Fibroblast of the aortic adventitia (primary cell): ENCODE measurements at regions not wholly inside any gene's neighbourhood (a gene's known extent, or its start where the extent isn't known, plus 50 kb on each side); places are given as distances from the start of the nearest gene placed in this dataset.

Source experiments
- DNase-seq: peaks from one replicate; pipeline ENCODE4 v3.0.0-alpha.2; 2010; ENCODE audit warnings: low read depth
- H3K4me3 ChIP-seq: 2 replicates; pipeline ENCODE4 v1.5.1; 2011; ENCODE audit warnings: low read depth, mild to moderate bottlenecking, control low read depth, low read length, moderate library complexity
- TF ChIP-seq, protein P1 (sequence below): IDR thresholded peaks from 2 replicates; pipeline ENCODE4 v1.5.1; 2011; ENCODE audit warnings: mild to moderate bottlenecking, low read length, control low read depth, inconsistent platforms; ENCODE audit not compliant: insufficient read depth

DNA sequence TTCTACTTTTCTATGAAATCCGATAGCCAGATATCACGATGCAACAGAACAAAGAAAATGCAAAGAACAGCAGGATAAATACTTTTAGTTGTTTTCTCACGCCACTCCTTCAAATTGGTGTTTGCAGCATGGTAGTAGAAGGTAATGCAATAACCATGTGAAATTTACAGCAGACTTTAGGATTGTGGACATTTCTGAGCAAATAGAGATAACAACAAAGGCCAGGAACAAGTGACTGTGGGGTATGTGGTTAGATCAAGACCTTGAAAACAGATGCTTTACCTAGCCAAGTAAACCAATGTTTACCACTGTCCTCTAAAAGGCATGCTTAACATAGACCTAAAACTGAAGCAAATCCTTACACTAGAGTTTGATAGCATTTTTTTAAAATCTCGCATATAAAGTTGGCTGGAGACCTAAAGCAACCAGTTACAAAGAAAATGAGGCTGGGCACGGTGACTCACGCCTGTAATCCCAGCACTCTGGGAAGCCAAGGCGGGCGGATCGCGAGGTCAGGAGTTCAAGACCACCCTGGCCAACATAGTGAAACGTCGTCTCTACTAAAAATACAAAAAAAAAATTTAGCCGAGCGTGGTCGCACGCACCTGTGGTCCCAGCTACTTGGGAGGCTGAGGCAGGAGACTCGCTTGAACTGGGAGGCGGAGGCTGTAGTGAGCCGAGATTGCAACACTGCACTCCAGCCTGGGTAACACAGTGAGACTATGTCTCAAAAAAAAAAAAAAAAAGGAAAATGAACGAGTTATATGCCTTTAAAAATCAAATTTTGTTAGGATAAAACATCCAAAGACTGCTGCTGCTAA is 123.2 kb upstream of the FOXN3 start:
- TF ChIP-seq, protein P1, sequence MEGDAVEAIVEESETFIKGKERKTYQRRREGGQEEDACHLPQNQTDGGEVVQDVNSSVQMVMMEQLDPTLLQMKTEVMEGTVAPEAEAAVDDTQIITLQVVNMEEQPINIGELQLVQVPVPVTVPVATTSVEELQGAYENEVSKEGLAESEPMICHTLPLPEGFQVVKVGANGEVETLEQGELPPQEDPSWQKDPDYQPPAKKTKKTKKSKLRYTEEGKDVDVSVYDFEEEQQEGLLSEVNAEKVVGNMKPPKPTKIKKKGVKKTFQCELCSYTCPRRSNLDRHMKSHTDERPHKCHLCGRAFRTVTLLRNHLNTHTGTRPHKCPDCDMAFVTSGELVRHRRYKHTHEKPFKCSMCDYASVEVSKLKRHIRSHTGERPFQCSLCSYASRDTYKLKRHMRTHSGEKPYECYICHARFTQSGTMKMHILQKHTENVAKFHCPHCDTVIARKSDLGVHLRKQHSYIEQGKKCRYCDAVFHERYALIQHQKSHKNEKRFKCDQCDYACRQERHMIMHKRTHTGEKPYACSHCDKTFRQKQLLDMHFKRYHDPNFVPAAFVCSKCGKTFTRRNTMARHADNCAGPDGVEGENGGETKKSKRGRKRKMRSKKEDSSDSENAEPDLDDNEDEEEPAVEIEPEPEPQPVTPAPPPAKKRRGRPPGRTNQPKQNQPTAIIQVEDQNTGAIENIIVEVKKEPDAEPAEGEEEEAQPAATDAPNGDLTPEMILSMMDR, result no peak
- peak; percentile 17 for DNase-seq
- no peak overlapping the region for H3K4me3 ChIP-seq

DNA sequence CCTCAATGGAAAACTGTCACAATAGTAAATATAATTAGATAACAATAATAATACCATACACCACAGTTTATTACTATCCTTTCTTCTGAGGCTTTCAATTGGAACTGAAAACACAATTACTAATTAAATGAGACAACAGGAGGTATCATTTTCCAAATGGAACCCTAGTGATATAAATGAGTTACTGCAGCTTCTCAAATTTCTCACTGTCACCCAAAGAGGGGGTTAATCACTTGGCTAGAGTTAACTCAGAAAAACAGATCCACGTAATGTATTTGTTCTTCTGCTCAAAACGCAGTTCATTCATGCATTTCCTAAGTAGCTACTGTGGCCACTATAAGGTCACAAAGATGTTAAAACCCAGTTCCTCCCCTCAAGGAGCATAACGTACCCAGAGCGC is 120.9 kb upstream of the FOXN3 start:
- DNase-seq, result no peak
- TF ChIP-seq, protein P1, result no peak

GRCh38 chr14:89534902-89535685 is 118.1 kb upstream of the FOXN3 start:
- no peak overlapping the region for H3K4me3 ChIP-seq
- DNase-seq, result peak; percentile 57
- TF ChIP-seq, protein P1, result no peak

More for the DNA sequence above, 120.9 kb upstream of the FOXN3 start:
- no peak overlapping the region for H3K4me3 ChIP-seq

- TF ChIP-seq, protein P1, result no peak
- DNase-seq, result no peak
- H3K4me3 ChIP-seq, result no peak overlapping the region
These were observed 116.7 kb upstream of the FOXN3 start for GRCh38 chr14:89533766-89534165.

- no peak overlapping the region for H3K4me3 ChIP-seq
- DNase-seq, result no peak
- TF ChIP-seq, protein P1, result no peak
These were observed 116.1 kb upstream of the FOXN3 start for GRCh38 chr14:89533136-89533535.

GRCh38 chr14:89531661-89532335 is 114.8 kb upstream of the FOXN3 start:
- DNase-seq, result no peak
- TF ChIP-seq, protein P1, result no peak
- H3K4me3 ChIP-seq, result no peak overlapping the region
